ENCODE measurements at regions not wholly inside any gene's neighbourhood (a gene's known extent, or its start where the extent isn't known, plus 50 kb on each side); places are given as distances from the start of the nearest gene placed in this dataset.
"Not testable (repeated sequence)": the region's sequence is repeated elsewhere in the genome, so short reads cannot be mapped to it uniquely, and the experiment has no call there.

GRCh38 chr11:11209967-11210366 lies 143.1 kb downstream of the CSNK2A3 start:
- Histone ChIP-seq H3K27ac (no peak overlapping the region), H3K36me3 (no peaks in the 10 kb centered on the region), H3K27me3 (no peaks in the 10 kb centered on the region), H3K9me3 (no peaks in the 10 kb centered on the region), H3K4me1 (peaks cover 28% of the 10 kb centered on the region), H3K4me3 (no peak overlapping the region)
- intact Hi-C loops (cut with DNase I) = no loop called here
- DNase-seq (ENCODE audit: extremely low spot score in 2 of 2) = peak in 1 of 2 donors; percentile 56
- TF ChIP-seq POLR2A (IDR thresholded peaks at IDR 0.05) = no peak

- DNase-seq (ENCODE audit: extremely low spot score in 2 of 2) = peak in 1 of 2 donors; percentile 56
- intact Hi-C loops (cut with DNase I) = no loop called here
- H3K27ac ChIP-seq = no peak overlapping the region
- TF ChIP-seq POLR2AphosphoS5 (IDR thresholded peaks at IDR 0.05; ENCODE audit: insufficient read depth in 1 of 2, low read depth in 1 of 2) (no peak), POLR2A (IDR thresholded peaks at IDR 0.05) (no peak), CTCF (IDR thresholded peaks at IDR 0.05) (no peak)
- no peaks in the 10 kb centered on the region for H3K9me3 ChIP-seq
- no peaks in the 10 kb centered on the region for H3K27me3 ChIP-seq
- peaks cover 22% of the 10 kb centered on the region for H3K4me1 ChIP-seq
- H3K4me3 ChIP-seq = no peak overlapping the region
- no peaks in the 10 kb centered on the region for H3K36me3 ChIP-seq
Observed at GRCh38 chr11:11208994-11209393, 144.1 kb downstream of the CSNK2A3 start.

- Histone ChIP-seq H3K27ac (no peak overlapping the region), H3K9me3 (peaks cover 7% of the 10 kb centered on the region), H3K27me3 (no peaks in the 10 kb centered on the region), H3K4me3 (no peak overlapping the region), H3K36me3 (no peaks in the 10 kb centered on the region), H3K4me1 (peaks cover 15% of the 10 kb centered on the region)
- TF ChIP-seq POLR2AphosphoS5 (IDR thresholded peaks at IDR 0.05; ENCODE audit: insufficient read depth in 1 of 2, low read depth in 1 of 2) = no peak
- no peak for TF ChIP-seq CTCF (IDR thresholded peaks at IDR 0.05)
- no peak for TF ChIP-seq POLR2A (IDR thresholded peaks at IDR 0.05)
- no peak for DNase-seq (ENCODE audit: extremely low spot score in 2 of 2)
- intact Hi-C loops (cut with DNase I) = no loop called here
Observed at GRCh38 chr11:11207428-11207827, 145.6 kb downstream of the CSNK2A3 start.

DNA sequence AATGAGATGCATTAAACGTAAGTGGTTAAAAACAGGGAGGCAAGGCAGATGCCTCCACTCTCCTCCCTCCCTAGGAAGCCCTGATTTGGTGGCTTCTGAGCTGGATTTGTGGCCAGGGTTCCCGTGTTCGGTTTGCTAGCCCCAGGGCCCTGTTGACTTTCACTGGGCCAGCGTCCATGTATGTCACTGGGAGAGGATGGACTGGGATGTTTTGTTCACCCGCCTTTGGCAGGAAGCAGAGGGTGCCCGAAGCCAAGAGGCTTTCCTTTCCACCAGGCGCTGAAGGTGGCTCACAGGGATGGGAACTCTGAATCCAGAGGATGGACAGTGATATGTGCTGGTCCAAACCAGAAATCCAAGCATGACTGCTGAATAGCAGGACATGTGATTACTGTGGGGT lies 146.6 kb downstream of the CSNK2A3 start:
- peak in 1 of 2 donors; percentile 64 for DNase-seq (ENCODE audit: extremely low spot score in 2 of 2)
- H3K4me1 ChIP-seq = peaks cover 6% of the 10 kb centered on the region
- TF ChIP-seq POLR2A (IDR thresholded peaks at IDR 0.05) = no peak
- TF ChIP-seq CTCF (IDR thresholded peaks at IDR 0.05) = no peak
- peaks cover 7% of the 10 kb centered on the region for H3K9me3 ChIP-seq
- no peaks in the 10 kb centered on the region for H3K36me3 ChIP-seq
- intact Hi-C loops (cut with DNase I) = no loop called here
- H3K4me3 ChIP-seq = no peak overlapping the region
- no peak overlapping the region for H3K27ac ChIP-seq
- no peaks in the 10 kb centered on the region for H3K27me3 ChIP-seq

GRCh38 chr11:11202885-11203284 lies 150.2 kb downstream of the CSNK2A3 start:
- H3K9me3 ChIP-seq = peaks cover 7% of the 10 kb centered on the region
- H3K36me3 ChIP-seq = no peaks in the 10 kb centered on the region
- no peak for DNase-seq (ENCODE audit: extremely low spot score in 2 of 2)
- no peak overlapping the region for H3K27ac ChIP-seq
- intact Hi-C loops (cut with DNase I) = no loop called here
- no peaks in the 10 kb centered on the region for H3K27me3 ChIP-seq
- TF ChIP-seq POLR2A (IDR thresholded peaks at IDR 0.05) = no peak
- TF ChIP-seq POLR2AphosphoS5 (IDR thresholded peaks at IDR 0.05; ENCODE audit: insufficient read depth in 1 of 2, low read depth in 1 of 2) = no peak
- no peak for TF ChIP-seq CTCF (IDR thresholded peaks at IDR 0.05)
- H3K4me3 ChIP-seq = no peak overlapping the region
- no peaks in the 10 kb centered on the region for H3K4me1 ChIP-seq

DNA sequence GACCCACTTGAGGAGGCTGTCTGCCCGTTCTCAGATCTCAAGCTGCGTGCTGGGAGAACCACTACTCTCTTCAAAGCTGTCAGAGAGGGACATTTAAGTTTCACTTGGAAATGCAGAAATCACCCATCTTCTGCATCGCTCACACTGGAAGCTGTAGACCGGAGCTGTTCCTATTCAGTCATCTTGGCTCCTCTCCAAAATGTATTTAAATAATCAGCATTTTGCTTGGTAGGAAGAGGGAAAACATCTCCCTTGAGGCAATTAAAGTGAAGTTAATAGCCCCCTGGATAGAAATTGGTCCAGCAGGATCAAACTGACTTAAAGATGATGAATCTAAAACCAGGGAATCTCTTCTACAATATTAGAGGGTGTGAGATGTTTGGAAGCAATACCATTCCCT lies 151.7 kb downstream of the CSNK2A3 start:
- H3K27ac ChIP-seq; H3K9me3 ChIP-seq; H3K4me3 ChIP-seq; H3K4me1 ChIP-seq; H3K36me3 ChIP-seq; intact Hi-C loops (cut with DNase I); H3K27me3 ChIP-seq; DNase-seq (ENCODE audit: extremely low spot score in 2 of 2): not testable (repeated sequence)

All from vagina (tissue), 2 donors.